Astrocyte (in vitro differentiated cells and primary cell): ENCODE measurements at regions not wholly inside any gene's neighbourhood (a gene's known extent, or its start where the extent isn't known, plus 50 kb on each side); places are given as distances from the start of the nearest gene placed in this dataset.

Experiments
- CTCF ChIP-seq: IDR thresholded peaks from 2 replicates; pipeline ENCODE4 v1.5.1; 2011; ENCODE audit warnings: low read depth, mild to moderate bottlenecking, inconsistent platforms, low read length, moderate library complexity; ENCODE audit not compliant: insufficient read depth
- EZH2 ChIP-seq: IDR thresholded peaks from 2 replicates; pipeline ENCODE4 v1.6.1; 2012; ENCODE audit warnings: mild to moderate bottlenecking, low read length, inconsistent platforms; ENCODE audit not compliant: insufficient read depth

GRCh38 chr14:65892315-65892714 is 479.8 kb downstream of the FUT8 start:
- TF ChIP-seq CTCF (no peak), EZH2 (no peak)
